ENCODE measurements at regions not wholly inside any gene's neighbourhood (a gene's known extent, or its start where the extent isn't known, plus 50 kb on each side); places are given as distances from the start of the nearest gene placed in this dataset.
"Not testable (repeated sequence)": the region's sequence is repeated elsewhere in the genome, so short reads cannot be mapped to it uniquely, and the experiment has no call there.

DNA sequence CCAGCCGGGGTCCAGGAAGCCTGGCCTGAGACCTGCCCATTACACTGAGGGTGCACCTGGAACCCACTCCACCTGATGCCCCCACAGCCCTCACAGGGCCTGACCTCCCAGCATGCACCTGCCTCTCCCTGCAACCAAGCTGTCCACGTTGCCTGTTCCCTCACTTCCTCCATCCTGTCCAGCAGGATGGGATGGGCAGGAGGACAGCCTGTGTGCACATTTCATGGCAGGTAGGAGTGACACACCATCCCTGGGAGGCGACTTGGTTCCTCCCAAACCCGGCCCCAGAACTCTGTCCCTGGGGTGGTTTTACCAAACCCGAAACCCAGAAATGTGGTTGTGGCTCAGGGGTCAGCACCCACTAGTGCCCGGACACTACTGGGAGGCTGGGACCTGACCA is 203.8 kb upstream of the ZNF519 start:
- not testable (repeated sequence) for H3K4me3 ChIP-seq (ENCODE audit: low read length)

DNA sequence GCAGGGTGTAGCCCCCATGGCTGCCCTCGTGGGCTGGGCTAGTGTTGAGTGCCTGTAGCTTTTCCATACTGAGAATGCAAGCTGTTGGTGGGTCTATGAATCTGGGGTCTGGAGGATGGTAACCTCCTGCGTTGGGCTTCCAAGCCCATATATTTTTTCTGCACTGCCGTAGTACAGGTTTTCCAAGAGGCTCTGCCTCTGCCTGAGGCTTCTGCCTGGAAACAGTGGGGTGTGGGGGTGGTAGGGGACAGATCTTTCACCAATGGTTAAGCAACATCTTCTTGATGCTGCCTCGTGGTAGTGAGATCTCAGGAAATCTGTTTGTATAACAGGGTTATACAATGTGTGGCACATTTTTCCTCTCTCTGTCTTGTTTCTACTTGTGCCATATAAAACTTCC is 189.0 kb upstream of the ZNF519 start:
- H3K4me3 ChIP-seq (ENCODE audit: low read length) = not testable (repeated sequence)

DNA sequence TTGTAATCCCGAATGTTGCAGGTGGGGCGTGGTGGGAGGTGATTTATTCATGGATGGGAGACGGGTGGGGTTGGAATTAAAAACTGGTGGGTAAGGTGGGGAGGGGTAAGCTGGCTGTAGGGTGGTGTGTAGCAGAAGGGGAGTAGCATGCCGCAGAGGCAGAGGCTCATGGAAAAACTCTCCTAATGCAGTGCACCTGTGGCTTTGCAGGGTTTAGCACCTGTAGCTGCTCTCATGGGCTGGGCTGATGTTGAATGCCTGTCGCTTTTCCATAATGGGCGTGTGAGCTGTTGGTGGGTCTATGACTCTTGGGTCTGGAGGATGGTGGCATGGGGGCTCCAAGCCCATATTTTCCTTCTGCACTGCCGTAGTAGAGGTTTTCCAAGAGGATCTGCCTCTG is 169.0 kb upstream of the ZNF519 start:
- H3K4me3 ChIP-seq (ENCODE audit: low read length) = not testable (repeated sequence)

DNA sequence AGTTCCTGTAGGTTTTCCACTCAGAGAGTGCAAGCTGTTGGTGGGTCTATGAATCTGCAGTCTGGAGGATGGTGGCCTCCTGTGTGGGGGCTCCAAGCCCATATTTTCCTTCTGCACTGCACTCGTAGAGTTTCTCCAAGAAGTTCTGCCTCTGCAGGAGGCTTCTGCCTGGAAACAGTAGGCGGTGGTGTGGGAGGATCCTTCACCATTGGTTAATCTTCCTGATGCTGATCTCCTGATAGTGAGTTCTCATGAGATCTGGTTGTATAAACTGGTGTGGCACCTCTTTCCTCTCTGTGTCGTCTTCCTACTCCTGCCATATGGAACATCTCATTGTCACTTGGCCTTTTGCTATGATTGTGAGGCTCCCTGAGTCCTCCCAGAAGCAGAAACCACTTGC is 162.8 kb upstream of the ZNF519 start:
- not testable (repeated sequence) for H3K4me3 ChIP-seq (ENCODE audit: low read length)

DNA sequence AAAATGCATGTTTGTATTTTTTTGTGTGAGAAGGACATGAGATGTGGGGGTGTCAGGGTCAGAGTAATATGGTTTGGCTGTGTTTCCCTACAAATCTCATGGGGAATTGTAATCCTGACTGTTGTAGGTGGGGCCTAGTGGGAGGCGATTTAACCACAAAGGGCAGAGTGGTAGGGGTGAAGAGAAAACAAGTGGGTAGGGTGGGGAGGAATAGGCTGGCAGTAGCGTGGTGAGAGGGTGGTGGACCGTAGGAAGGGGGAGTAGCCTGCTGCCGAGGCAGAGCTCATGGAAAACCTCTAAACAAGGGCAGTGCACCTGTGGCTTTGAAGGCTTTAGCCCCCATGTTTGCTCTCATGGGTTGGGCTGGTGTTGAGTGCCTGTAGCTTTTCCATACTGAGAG is 152.8 kb upstream of the ZNF519 start:
- no peak for TF ChIP-seq ZNF274 (IDR thresholded peaks at IDR 0.05; ENCODE audit: low read depth, low read length)

DNA sequence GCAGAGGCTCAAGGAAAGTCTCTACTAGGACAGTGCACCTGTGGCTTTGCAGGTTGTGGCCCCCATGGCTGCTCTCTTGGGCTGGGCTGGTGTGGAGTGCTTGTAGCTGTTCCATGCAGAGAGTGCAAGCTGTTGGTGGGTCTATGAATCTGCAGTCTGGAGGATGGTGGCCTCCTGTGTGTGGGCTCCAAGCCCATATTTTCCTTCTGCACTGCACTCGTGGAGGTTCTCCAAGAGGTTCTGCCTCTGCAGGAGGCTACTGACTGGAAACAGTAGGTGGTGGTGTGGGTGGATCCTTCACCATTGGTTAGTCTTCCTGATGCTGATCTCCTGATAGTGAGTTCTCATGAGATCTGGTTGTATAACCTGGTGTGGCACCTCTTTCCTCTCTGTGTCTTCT is 143.2 kb upstream of the ZNF519 start:
- H3K4me3 ChIP-seq (ENCODE audit: low read length) = not testable (repeated sequence)

More for the DNA sequence above, 152.8 kb upstream of the ZNF519 start:
- no peak overlapping the region for H3K4me3 ChIP-seq (ENCODE audit: low read length)

DNA sequence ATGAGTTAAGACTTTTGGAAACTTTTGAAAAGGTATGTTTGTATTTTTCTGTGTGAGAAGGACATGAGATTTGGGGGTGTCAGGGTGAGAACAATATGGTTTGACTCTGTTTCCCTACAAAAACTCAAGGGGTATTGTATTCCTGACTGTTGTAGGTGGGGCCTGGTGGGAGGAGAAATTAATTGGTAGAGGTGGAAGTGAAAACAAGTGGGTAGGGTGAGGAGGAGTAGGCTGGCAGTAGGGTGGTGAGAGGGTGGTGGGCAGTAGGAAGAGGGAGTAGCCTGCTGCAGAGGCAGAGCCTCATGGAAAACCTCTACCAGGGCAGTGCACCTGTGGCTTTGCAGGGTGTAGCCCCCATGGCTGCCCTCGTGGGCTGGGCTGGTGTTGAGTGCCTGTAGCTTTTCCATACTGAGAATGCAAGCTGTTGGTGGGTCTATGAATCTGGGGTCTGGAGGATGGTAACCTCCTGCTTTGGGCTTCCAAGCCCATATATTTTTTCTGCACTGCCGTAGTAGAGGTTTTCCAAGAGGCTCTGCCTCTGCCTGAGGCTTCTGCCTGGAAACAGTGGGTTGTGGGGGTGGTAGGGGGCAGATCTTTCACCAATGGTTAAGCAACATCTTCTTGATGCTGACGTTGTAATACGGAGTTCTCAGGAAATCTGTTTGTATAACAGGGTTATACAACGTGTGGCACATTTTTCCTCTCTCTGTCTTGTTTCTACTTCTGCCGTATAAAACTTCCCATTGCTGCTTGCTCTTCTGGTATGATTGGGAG is 133.6 kb upstream of the ZNF519 start:
- H3K4me3 ChIP-seq (ENCODE audit: low read length) = not testable (repeated sequence)

DNA sequence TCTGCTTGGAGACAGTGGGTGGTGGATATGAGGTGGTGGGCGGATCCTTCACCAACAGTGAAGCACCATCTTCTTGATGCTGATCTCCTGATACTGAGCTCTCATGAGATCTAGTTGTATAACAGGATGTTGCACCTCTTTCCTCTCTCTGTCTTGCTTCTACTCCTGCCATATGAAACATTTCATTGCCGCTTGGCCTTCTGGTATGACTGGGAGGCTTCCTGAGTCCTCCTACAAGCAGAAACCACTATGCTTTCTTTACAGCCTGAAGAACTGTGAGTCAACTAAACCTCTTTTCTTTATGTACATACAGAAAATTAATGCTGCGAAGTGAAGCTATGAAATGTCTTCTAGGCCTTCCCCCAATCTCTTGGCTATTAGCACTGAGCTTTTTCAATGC is 130.6 kb upstream of the ZNF519 start:
- not testable (repeated sequence) for H3K4me3 ChIP-seq (ENCODE audit: low read length)

DNA sequence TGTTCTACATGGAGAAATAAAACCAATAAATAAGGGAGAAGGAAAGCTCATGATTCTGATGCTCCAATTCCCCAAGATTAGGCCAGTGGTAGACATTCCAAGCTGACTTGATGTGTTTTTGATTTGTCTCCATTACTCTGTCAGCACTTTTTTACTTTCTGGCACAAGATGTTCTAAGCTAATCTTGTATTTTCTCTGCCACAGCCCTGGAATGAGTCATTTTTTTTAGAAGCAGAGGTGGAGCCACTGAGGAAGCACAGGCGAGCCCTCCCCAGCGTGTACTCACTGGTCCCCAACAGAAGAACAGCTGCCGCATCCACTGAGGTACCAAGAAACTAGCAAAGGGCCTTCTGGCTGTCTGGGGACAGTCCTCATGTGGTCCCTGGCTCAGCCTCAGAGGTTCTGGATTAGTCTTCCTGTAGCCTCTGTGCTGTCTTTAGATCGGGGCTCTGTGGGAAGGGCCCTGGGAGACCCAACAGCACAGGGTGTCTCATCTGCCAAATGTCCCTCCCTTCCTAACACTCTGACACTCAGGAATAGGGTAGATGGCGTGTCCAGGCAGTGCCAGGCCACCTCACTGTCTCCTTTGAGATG is 117.9 kb upstream of the ZNF519 start:
- H3K4me3 ChIP-seq (ENCODE audit: low read length) = not testable (repeated sequence)

DNA sequence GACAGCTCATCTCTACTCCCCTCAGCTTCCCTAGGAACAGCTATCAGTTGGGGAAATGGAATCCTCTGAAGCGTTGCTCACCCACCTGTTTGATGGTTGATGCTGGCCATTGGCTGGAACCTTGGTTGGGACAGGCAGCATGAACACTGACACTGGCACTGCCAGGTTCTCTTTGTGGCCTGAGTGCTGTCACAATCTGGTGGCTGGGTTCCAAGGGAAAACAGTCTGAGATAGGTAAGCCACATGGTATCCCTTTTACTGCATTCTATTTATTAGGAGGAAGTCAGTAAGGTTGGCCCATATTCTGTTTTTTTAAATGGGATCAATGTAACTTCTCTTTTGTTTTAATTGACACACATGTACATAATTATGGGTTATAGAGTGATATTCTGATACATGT is 107.0 kb upstream of the ZNF519 start:
- not testable (repeated sequence) for H3K4me3 ChIP-seq (ENCODE audit: low read length)

DNA sequence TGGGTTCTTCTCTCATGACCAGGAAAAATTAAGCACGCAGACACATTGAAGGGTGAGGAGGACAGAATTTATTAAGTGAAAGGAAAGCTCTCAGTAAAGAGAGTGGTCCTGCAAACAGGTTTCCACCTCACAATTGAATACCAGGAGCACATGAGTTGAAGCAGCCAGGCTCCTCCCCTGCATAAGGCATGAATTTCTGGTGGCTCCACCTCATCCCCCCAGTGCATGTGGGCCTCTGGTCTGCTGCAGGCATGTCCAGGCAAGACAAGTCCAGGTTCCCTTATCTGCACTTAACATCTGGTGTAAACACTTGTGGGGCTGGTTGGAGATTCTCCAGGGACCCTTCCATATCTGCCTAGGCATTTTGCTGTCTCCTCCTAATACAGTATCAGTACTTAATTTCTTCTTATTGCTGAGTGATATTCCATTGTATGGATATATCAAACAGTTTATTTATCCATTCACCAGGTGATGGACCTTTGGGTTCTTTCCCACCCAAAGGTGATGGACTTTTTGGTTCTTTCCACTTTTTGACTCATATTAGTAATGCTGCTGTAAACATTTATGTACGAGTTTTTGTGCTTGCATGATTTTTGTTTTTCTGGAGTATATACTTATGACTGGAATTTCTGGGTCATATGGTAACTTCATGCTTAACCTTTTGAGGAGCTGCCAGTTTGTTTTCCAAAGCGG is 104.3 kb upstream of the ZNF519 start:
- not testable (repeated sequence) for H3K4me3 ChIP-seq (ENCODE audit: low read length)

DNA sequence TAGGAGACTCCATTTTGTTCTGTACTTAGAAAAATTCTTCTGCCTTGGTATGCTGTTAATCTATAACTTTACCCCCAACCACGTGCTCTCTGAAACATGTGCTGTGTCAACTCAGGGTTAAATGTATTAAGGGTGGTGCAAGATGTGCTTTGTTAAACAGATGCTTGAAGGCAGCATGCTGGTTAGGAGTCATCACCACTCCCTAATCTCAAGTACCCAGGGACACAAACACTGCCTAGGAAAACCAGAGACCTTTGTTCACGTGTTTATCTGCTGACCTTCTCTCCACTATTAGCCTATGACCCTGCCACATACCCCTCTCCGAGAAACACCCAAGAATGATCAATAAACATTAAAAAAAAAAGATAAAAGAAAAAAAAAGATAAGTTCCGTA is 93.0 kb upstream of the ZNF519 start:
- not testable (repeated sequence) for H3K4me3 ChIP-seq (ENCODE audit: low read length)

DNA sequence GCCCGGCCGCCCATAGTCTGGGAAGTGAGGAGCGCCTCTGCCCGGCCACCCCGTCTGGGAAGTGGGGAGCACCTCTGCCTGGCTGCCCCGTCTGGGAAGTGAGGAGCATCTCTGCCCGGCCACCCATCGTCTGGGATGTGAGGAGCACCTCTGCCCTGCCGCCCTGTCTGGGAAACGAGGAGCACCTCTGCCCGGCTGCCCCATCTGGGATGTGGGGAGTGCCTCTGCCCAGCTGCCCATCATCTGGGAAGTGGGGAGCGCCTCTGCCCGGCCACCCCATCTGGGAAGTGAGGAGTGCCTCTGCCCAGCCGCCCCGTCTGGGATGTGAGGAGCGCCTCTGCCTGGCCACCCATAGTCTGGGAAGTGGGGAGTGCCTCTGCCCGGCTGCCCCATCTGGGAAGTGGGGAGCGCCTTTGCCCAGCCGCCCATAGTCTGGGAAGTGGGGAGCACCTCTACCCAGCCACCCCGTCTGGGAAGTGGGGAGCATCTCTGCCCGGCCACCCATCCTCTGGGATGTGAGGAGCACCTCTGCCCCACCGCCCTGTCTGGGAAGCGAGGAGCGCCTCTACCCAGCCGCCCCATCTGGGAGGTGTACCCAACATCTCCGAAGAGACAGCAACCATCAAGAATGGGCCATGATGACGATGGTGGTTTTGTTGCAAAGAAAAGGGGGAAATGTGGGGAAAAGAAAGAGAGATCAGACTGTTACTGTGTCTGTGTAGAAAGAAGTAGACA is 92.5 kb upstream of the ZNF519 start:
- not testable (repeated sequence) for H3K4me3 ChIP-seq (ENCODE audit: low read length)

DNA sequence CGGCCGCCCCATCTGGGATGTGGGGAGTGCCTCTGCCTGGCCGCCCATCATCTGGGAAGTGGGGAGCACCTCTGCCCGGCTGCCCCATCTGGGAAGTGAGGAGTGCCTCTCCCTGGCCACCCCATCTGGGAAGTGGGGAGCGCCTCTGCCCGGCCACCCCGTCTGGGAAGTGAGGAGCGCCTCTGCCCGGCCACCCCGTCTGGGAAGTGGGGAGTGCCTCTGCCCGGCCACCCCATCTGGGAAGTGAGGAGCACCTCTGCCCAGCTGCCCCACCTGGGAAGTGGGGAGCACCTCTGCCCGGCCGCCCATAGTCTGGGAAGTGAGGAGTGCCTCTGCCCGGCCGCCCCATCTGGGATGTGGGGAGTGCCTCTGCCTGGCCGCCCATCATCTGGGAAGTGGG is 91.7 kb upstream of the ZNF519 start:
- H3K4me3 ChIP-seq (ENCODE audit: low read length) = not testable (repeated sequence)

DNA sequence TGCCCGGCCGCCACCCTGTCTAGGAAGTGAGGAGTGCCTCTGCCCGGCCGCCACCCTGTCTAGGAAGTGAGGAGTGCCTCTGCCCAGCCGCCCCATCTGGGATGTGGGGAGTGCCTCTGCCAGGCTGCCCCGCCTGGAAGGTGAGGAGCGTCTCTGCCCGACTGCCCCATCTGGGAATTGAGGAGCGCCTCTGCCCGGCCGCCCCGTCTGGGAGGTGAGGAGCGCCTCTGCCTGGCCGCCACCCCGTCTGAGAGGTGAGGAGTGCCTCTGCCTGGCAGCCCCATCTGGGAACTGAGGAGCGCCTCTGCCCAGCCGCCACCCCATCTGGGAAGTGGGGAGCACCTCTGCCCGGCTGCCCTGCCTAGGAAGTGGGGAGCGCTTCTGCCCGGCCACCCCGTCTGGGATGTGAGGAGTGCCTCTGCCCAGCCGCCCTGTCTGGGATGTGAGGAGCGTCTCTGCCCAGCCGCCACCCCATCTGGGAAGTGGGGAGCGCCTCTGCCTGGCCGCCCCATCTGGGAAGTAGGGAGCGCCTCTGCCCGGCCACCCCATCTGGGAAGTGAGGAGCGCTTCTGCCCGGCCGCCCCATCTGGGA is 91.1 kb upstream of the ZNF519 start:
- not testable (repeated sequence) for H3K4me3 ChIP-seq (ENCODE audit: low read length)

DNA sequence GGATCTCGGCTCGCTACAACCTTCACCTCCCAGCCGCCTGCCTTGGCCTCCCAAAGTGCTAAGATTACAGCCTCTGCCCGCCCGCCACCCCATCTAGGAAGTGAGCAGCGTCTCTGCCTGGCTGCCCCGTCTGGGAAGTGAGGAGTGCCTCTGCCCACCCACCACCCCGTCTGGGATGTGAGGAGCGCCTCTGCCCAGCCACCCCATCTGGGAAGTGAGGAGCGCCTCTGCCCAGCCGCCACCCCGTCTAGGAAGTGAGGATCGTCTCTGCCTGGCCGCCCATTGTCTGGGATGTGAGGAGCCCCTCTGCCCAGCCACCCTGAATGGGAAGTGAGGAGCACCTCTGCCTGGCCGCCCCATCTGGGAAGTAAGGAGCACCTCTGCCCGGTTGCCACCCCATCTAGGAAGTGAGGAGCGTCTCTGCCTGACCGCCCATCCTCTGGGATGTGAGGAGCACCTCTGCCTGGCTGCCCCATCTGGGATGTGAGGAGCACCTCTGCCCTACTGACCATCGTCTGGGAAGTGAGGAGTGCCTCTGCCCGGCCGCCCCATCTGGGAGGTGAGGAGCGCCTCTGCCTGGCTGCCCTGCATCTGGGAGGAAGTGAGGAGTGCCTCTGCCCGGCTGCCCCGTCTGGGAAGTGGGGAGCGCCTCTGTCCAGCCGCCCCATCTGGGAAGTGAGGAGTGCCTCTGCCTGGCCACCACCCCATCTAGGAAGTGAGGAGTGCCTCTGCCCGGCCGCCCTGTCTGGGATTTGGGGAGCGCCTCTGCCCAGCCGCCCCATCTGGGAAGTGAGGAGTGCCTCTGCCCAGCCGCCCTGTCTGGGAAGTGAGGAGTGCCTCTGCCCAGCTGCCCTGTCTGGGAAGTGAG is 90.4 kb upstream of the ZNF519 start:
- not testable (repeated sequence) for H3K4me3 ChIP-seq (ENCODE audit: low read length)
